ENCODE measurements at regions not wholly inside any gene's neighbourhood (a gene's known extent, or its start where the extent isn't known, plus 50 kb on each side); places are given as distances from the start of the nearest gene placed in this dataset.

GRCh38 chr4:171582961-171583581, 230.1 kb upstream of the GALNTL6 start:
- in situ Hi-C loops (cut with MboI; ENCODE audit: low pct_unique_long_range_greater_than_20kb, low sequenced_read_pairs, unreplicated experiment): no loop called here
- TF ChIP-seq, protein P1, sequence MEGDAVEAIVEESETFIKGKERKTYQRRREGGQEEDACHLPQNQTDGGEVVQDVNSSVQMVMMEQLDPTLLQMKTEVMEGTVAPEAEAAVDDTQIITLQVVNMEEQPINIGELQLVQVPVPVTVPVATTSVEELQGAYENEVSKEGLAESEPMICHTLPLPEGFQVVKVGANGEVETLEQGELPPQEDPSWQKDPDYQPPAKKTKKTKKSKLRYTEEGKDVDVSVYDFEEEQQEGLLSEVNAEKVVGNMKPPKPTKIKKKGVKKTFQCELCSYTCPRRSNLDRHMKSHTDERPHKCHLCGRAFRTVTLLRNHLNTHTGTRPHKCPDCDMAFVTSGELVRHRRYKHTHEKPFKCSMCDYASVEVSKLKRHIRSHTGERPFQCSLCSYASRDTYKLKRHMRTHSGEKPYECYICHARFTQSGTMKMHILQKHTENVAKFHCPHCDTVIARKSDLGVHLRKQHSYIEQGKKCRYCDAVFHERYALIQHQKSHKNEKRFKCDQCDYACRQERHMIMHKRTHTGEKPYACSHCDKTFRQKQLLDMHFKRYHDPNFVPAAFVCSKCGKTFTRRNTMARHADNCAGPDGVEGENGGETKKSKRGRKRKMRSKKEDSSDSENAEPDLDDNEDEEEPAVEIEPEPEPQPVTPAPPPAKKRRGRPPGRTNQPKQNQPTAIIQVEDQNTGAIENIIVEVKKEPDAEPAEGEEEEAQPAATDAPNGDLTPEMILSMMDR (IDR thresholded peaks at IDR 0.05; ENCODE audit: extremely low read depth, insufficient read depth, missing control alignments): no peak
- no peak for DNase-seq (ENCODE audit: low spot score)

DNA sequence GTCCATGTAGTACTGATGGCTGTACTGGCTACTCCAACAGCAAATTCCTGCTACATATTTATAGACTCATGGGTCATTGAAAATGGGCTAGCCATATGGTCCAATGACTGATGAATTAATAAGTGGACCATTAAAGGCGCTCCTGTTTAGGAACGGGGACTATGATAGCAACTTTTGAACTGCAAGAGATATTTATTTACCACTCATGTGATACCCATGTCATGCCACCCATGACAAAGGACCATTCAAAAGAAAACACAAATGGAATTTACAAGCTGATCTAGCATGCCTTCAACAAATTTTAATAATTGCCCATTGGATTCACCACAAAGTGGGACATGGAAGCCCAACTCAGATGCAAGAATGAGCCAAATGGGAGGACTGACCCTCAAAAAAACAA, 240.0 kb upstream of the GALNTL6 start:
- TF ChIP-seq, protein P1 (IDR thresholded peaks at IDR 0.05; ENCODE audit: extremely low read depth, insufficient read depth, missing control alignments): no peak
- DNase-seq (ENCODE audit: low spot score): no peak
- in situ Hi-C loops (cut with MboI; ENCODE audit: low pct_unique_long_range_greater_than_20kb, low sequenced_read_pairs, unreplicated experiment): no loop called here

DNA sequence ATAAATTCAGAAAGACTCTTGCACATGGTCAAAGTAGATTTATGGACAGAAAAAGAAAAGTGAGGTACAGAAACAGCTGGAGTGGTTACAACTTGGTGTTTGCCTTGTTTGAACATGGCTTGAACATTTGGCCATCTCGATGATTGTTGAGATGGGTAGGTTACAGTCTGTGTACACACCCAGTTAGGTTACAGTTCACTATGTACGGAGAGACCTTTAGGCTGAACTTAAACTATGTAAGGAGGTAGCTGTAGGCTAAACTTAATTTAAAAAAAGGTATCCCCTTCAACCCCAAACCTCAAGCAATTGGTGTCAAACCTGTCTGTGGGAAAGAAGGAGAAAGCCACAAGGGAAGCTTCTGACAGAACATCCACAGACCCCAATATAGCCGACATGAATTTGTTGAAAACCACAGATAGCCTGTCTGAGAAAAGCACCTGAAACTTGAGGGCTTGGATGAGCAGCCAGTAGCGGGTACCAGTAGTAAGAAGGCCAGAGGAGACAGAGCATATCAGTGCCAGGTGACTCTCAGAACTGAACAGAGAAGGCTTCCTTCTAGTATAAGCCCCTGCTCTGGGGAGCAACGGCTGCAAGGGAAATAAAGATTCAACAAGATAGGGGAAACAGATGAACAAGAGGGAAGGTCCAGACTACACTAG, 247.9 kb upstream of the GALNTL6 start:
- no peak for DNase-seq (ENCODE audit: low spot score)
- in situ Hi-C loops (cut with MboI; ENCODE audit: low pct_unique_long_range_greater_than_20kb, low sequenced_read_pairs, unreplicated experiment): no loop called here
- TF ChIP-seq, protein P1 (IDR thresholded peaks at IDR 0.05; ENCODE audit: extremely low read depth, insufficient read depth, missing control alignments): no peak

- TF ChIP-seq, protein P1 (IDR thresholded peaks at IDR 0.05; ENCODE audit: extremely low read depth, insufficient read depth, missing control alignments): no peak
- in situ Hi-C loops (cut with MboI; ENCODE audit: low pct_unique_long_range_greater_than_20kb, low sequenced_read_pairs, unreplicated experiment): no loop called here
These were observed 251.8 kb upstream of the GALNTL6 start for GRCh38 chr4:171561419-171561818.

GRCh38 chr4:171553961-171554360, 259.2 kb upstream of the GALNTL6 start:
- in situ Hi-C loops (cut with MboI; ENCODE audit: low pct_unique_long_range_greater_than_20kb, low sequenced_read_pairs, unreplicated experiment): no loop called here
- TF ChIP-seq, protein P1 (IDR thresholded peaks at IDR 0.05; ENCODE audit: extremely low read depth, insufficient read depth, missing control alignments): no peak
- no peak for DNase-seq (ENCODE audit: low spot score)

More at GRCh38 chr4:171561419-171561818, 251.8 kb upstream of the GALNTL6 start:
- no peak for DNase-seq (ENCODE audit: low spot score)

- TF ChIP-seq, protein P1 (IDR thresholded peaks at IDR 0.05; ENCODE audit: extremely low read depth, insufficient read depth, missing control alignments): no peak
- DNase-seq (ENCODE audit: low spot score): no peak
- in situ Hi-C loops (cut with MboI; ENCODE audit: low pct_unique_long_range_greater_than_20kb, low sequenced_read_pairs, unreplicated experiment): no loop called here
These were observed 270.6 kb upstream of the GALNTL6 start for GRCh38 chr4:171542640-171543039.

Data from GM13977 (cell line).